Astrocyte of the cerebellum (primary cell): ENCODE measurements at regions not wholly inside any gene's neighbourhood (a gene's known extent, or its start where the extent isn't known, plus 50 kb on each side); places are given as distances from the start of the nearest gene placed in this dataset.
"Not testable (repeated sequence)": the region's sequence is repeated elsewhere in the genome, so short reads cannot be mapped to it uniquely, and the experiment has no call there.

Experiments
- DNase-seq: peaks from one replicate; pipeline ENCODE4 v3.0.0-alpha.2; 2011; ENCODE audit warnings: low read depth
- H3K4me3 ChIP-seq: 2 replicates; pipeline ENCODE4 v1.5.1; 2011; ENCODE audit warnings: mild to moderate bottlenecking, low read depth, low read length, moderate library complexity
- in situ Hi-C: cut with HindIII; loops from 2 replicates; pipeline ENCODE4 v1.10.0; 2017; ENCODE audit warnings: low sequenced_read_pairs
- TF ChIP-seq, protein P1 (sequence below): IDR thresholded peaks from 2 replicates; pipeline ENCODE4 v1.5.1; 2012; ENCODE audit warnings: low read length, low read depth, moderate library complexity, mild to moderate bottlenecking; ENCODE audit errors: missing control alignments

DNA sequence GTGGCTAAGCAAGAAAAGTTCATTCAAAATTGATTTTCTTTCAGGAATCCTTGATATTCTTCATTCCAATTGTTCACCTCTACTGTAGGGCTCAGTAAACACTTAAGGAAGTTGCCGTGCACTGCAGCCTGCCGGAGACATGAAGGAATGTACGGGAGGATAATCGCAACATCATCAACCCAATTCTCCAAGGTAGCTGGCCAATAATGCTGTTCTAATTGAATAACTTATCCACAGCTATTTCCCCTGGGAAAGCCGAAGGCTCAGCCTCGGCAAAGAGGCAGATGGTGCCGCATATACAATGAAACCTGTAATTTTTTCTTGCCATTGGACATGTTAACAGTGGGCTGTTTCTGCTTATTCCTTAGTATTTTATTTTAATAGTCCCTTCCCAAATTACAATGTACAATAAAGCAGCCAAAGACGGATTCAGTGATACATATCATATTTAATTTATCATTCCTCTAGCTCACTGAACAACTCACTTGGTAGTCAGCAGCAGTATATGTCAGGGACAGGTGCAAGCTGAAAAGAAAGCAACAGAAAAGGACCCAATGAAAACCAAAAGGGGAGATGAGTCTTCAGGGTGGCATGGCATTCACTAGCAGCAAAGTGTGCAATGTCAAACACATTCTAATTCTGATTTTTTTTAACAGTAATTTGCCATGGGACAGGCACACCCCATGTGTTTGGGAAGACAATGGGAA, 420.5 kb upstream of the KLF12 start:
- DNase-seq, result no peak
- in situ Hi-C loops, result no loop called here
- TF ChIP-seq, protein P1, sequence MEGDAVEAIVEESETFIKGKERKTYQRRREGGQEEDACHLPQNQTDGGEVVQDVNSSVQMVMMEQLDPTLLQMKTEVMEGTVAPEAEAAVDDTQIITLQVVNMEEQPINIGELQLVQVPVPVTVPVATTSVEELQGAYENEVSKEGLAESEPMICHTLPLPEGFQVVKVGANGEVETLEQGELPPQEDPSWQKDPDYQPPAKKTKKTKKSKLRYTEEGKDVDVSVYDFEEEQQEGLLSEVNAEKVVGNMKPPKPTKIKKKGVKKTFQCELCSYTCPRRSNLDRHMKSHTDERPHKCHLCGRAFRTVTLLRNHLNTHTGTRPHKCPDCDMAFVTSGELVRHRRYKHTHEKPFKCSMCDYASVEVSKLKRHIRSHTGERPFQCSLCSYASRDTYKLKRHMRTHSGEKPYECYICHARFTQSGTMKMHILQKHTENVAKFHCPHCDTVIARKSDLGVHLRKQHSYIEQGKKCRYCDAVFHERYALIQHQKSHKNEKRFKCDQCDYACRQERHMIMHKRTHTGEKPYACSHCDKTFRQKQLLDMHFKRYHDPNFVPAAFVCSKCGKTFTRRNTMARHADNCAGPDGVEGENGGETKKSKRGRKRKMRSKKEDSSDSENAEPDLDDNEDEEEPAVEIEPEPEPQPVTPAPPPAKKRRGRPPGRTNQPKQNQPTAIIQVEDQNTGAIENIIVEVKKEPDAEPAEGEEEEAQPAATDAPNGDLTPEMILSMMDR, result no peak
- no peak overlapping the region for H3K4me3 ChIP-seq

DNA sequence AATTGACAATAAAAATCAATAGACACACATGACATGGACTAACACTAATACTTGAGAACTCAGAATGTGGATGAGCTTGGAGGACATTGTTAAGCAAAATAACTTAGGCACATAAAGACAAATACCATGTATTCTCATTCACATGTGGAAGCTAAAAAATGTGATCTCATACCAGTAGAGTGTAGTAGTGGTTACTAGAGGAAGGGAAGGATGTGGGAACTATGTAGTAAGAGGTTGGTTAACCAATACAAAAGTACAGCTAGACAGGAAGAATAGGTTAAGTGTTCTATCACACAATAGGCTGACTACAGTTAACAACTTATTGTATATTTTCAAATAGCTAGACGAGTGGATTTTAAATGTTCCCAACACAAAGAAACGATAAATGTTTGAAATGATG, 415.8 kb upstream of the KLF12 start:
- DNase-seq, result no peak
- H3K4me3 ChIP-seq, result no peak overlapping the region
- TF ChIP-seq, protein P1, result no peak
- in situ Hi-C loops, result no loop called here

DNA sequence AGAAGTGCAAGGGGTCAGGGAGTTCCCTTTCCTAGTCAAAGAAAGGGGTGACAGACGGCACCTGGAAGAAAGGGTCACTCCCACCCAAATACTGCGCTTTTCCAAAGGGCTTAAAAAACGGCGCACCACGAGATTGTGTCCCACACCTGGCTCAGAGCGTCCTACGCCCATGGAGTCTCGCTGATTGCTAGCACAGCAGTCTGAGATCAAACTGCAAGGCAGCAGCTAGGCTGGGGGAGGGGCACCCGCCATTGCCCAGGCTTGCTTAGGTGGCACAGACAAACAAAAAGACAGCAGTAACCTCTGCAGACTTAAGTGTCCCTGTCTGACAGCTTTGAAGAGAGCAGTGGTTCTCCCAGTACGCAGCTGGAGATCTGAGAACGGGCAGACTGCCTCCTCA, 402.4 kb upstream of the KLF12 start:
- DNase-seq, in situ Hi-C loops, H3K4me3 ChIP-seq: not testable (repeated sequence)

DNA sequence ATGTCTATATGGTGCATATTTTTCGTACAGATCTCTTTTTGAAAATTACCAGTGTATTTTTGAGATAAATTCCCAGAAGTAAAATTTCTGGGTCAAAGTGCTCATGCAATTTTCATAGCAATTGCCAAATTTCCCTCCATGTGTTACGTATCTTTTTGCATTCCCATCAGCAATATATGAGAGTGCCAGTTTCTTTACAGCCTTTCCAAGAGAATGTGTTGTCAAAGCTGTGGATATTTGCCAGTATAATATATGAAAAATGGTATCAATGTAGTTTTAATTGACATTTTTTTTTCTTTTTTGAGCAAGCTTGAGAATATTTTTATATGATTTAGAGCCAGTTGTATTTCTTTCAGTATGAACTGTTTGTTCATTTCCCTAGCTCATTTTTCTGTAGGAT, 399.0 kb upstream of the KLF12 start:
- in situ Hi-C loops, result no loop called here
- no peak for DNase-seq
- H3K4me3 ChIP-seq, result no peak overlapping the region
- TF ChIP-seq, protein P1, result no peak

DNA sequence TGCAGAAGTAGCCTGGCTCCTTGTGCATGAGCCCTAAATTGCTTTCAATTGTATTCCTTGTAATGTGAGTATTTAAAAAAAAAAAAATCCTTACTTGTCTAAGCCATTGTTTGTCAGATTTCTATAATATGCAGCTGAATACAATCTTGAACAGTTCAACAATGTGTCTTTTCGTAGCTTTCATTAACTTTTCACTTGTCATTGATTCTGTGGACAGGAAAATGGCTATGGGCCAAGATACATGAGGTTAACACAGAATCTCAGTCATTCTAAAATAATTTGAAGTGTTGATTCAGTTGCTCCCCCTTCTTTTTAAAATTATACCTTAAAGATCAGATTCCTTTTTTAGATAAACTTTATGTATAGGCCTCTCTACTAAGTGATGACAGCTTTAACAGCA, 395.8 kb upstream of the KLF12 start:
- TF ChIP-seq, protein P1, result no peak
- H3K4me3 ChIP-seq, result no peak overlapping the region
- DNase-seq, result no peak
- in situ Hi-C loops, result no loop called here

DNA sequence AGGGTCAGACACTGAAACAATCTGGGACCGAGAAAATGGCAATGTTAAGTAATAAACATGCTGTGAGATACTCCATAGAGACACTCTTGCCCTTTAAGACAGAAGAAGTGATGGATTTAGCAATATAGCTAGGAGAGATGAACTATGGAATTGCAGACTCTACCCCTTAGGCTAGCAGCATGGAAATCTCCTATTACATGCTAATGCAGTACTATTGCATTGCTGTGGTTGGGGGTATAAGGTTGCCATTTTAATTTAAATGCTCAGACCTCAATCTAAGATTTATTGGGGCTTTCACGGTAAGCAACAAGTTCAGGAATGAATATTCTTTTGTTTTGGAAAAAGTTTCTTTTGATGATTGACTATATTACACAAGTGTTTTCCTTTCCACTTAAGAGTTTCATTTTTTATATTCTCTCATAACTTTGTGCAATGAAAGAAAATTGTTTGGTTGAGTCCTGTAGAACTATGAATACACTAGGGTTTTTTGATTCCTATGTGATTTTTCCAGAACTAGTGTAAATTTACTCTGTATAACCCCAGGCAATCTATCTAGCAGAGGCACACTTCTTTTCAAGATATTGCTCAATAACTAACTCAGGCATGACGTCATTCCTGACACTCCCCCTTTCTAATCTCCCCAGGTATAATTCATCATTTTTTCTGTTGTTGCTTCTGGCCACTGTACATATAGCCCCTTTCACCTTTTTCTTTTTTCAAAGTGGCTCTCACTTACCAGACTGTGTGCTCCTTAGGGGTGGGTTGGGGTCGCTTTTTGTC, 394.7 kb upstream of the KLF12 start:
- TF ChIP-seq, protein P1, result no peak
- H3K4me3 ChIP-seq, result no peak overlapping the region
- DNase-seq, result no peak
- in situ Hi-C loops, result no loop called here

DNA sequence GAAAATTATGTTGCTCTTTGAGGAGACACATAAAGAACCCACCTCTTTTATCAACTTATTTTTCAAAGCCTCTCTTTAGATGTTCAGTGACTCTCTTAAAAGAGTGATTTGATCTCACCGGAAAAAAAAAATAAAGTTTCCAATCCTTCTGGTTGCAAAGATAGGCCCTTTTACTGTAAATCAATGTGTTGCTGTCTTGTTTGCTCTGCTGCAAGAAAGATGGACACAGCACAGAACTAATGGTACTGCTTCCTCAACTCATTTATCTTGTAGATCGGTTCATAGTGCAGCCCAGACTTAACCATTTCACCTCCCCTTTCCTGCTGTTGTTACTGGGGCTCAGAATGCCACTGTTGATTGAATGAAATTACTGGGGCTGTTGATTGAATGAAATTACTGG, 388.9 kb upstream of the KLF12 start:
- TF ChIP-seq, protein P1, result no peak
- in situ Hi-C loops, result no loop called here
- H3K4me3 ChIP-seq, result no peak overlapping the region
- DNase-seq, result no peak
